ENCODE measurements at regions not wholly inside any gene's neighbourhood (a gene's known extent, or its start where the extent isn't known, plus 50 kb on each side); places are given as distances from the start of the nearest gene placed in this dataset.

- Histone ChIP-seq H3K4me3 (ENCODE audit: low read depth, low read length) (no peak overlapping the region), H3K27me3 (ENCODE audit: insufficient read depth, low read depth, severe bottlenecking) (no peaks in the 10 kb centered on the region), H3K9me3 (ENCODE audit: severe bottlenecking) (no peaks in the 10 kb centered on the region), H3K36me3 (no peaks in the 10 kb centered on the region), H3K27ac (no peak overlapping the region)
- DNase-seq: no peak
- TF ChIP-seq CTCF (IDR thresholded peaks at IDR 0.05; ENCODE audit: low read depth, low read length): no peak
Observed at GRCh38 chr6:47135772-47136171, 93.6 kb upstream of the ADGRF1 start.

GRCh38 chr6:47134476-47135189, 92.5 kb upstream of the ADGRF1 start:
- Histone ChIP-seq H3K4me3 (ENCODE audit: low read depth, low read length) (no peak overlapping the region), H3K36me3 (no peaks in the 10 kb centered on the region), H3K9me3 (ENCODE audit: severe bottlenecking) (no peaks in the 10 kb centered on the region), H3K27me3 (ENCODE audit: insufficient read depth, low read depth, severe bottlenecking) (no peaks in the 10 kb centered on the region), H3K27ac (no peak overlapping the region)
- TF ChIP-seq CTCF (IDR thresholded peaks at IDR 0.05; ENCODE audit: low read depth, low read length): no peak
- DNase-seq: no peak

- Histone ChIP-seq H3K4me3 (ENCODE audit: low read depth, low read length) (no peak overlapping the region), H3K27me3 (ENCODE audit: insufficient read depth, low read depth, severe bottlenecking) (no peaks in the 10 kb centered on the region), H3K27ac (no peak overlapping the region), H3K36me3 (no peaks in the 10 kb centered on the region), H3K9me3 (ENCODE audit: severe bottlenecking) (no peaks in the 10 kb centered on the region)
- DNase-seq: no peak
- no peak for TF ChIP-seq CTCF (IDR thresholded peaks at IDR 0.05; ENCODE audit: low read depth, low read length)
Observed at GRCh38 chr6:47133230-47134000, 91.3 kb upstream of the ADGRF1 start.

- no peaks in the 10 kb centered on the region for H3K27me3 ChIP-seq (ENCODE audit: insufficient read depth, low read depth, severe bottlenecking)
- DNase-seq: no peak
- no peak overlapping the region for H3K27ac ChIP-seq
- no peak for TF ChIP-seq CTCF (IDR thresholded peaks at IDR 0.05; ENCODE audit: low read depth, low read length)
- H3K9me3 ChIP-seq (ENCODE audit: severe bottlenecking): no peaks in the 10 kb centered on the region
- H3K36me3 ChIP-seq: no peaks in the 10 kb centered on the region
- no peak overlapping the region for H3K4me3 ChIP-seq (ENCODE audit: low read depth, low read length)
Observed at GRCh38 chr6:47132724-47133123, 90.6 kb upstream of the ADGRF1 start.

GRCh38 chr6:47131773-47132172, 89.6 kb upstream of the ADGRF1 start:
- no peaks in the 10 kb centered on the region for H3K36me3 ChIP-seq
- TF ChIP-seq CTCF (IDR thresholded peaks at IDR 0.05; ENCODE audit: low read depth, low read length): no peak
- no peaks in the 10 kb centered on the region for H3K27me3 ChIP-seq (ENCODE audit: insufficient read depth, low read depth, severe bottlenecking)
- H3K4me3 ChIP-seq (ENCODE audit: low read depth, low read length): no peak overlapping the region
- H3K9me3 ChIP-seq (ENCODE audit: severe bottlenecking): no peaks in the 10 kb centered on the region
- DNase-seq: no peak
- H3K27ac ChIP-seq: no peak overlapping the region
